ENCODE measurements at regions not wholly inside any gene's neighbourhood (a gene's known extent, or its start where the extent isn't known, plus 50 kb on each side); places are given as distances from the start of the nearest gene placed in this dataset.
"Not testable (repeated sequence)": the region's sequence is repeated elsewhere in the genome, so short reads cannot be mapped to it uniquely, and the experiment has no call there.

DNA sequence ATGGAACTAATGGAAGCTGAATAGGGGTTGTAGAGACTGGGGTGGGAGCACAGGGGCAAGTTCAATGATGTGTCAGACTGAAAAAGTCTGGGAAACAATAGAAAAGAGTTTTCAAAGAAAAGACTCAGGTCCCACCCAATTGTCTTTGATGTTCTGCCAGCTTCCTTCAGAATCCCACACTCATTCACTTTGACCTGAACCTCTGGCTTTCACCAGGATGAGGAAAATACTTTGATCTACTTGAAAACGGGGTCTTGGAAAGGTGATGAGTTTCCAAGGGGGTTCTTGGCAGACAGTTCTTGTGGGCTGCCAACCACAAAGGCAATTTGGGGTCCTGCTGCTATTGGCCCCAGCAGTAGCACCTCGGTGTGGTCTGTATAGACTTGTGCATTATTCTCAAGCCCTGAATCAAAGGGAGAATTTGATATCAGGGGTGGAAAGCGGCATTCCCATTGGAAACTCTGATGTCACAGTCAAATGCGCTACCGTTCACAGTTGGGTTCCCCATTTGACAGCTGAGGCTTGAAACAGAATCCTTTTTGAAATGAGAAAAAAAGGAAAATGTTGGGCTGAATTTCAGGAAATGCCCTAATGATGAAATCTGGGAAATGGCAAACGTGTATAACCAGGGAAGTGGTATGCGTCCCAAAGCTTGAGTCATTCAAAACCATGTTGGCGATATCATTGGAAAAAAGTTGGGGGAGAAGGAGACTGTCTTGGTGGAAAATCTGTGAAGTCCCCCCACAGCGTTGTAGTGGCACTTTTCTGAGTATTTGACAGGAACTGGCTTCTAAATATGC is 229.2 kb upstream of the LRTM1 start:
- DNase-seq (ENCODE audit: low spot score), result no peak

DNA sequence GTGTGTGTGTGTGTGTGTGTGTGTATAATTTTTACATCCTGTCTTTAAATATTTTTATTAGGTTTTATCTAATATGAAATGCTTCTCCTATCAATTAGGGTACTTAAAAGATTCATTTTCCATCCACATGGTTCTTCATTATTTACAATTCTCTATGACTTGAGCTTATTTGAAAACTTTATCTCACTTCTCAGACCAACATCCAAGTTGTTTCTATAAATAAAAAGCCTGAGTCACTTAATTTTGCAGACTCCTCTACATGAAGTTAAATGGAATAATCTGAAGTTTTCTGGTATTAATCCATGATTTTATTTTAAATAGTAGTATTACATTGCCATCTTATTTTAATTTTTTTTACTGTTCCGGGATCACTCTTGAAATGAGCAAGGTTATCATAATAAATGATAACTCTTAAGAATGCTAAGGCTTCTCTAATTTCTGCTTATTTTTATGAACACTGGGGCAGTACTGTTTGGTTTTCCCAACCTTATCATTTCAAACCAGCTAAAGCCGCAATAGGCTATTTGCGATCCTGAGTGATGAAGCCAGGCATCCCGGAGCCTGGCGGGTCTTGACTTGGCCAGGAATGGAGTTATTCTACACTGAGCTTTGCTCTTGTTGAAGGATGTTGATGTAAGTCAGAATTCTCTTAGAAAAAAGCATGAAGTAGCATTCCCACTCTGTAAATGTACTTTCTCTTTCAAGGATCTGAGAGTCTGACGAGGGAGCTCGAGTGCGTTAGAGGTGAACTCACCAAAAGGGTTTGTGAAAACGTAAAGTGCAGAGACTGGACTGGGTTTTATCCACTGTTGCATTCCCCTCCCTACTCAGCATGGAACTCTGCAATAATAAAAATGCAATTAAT is 220.2 kb upstream of the LRTM1 start:
- no peak for DNase-seq (ENCODE audit: low spot score)

DNA sequence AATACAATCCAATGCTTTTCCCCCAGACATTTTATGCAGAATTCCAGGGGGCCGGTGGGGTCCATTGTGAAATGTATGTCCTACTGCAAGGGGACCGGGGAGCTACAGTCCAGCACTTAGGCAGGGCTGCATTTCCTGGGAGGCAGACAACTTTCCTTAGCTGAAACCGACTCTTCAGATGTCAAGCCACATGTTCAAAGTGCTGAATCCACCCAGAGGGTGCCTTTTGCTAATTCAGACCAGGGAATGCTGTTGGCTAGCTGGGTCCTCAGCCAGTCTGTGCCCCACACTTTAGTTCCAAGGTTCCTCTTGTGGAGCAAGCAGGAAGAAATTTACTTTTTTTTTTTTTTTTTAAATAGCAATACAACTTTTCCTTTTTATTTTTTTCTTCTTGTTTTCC is 219.5 kb upstream of the LRTM1 start:
- no peak for DNase-seq (ENCODE audit: low spot score)

DNA sequence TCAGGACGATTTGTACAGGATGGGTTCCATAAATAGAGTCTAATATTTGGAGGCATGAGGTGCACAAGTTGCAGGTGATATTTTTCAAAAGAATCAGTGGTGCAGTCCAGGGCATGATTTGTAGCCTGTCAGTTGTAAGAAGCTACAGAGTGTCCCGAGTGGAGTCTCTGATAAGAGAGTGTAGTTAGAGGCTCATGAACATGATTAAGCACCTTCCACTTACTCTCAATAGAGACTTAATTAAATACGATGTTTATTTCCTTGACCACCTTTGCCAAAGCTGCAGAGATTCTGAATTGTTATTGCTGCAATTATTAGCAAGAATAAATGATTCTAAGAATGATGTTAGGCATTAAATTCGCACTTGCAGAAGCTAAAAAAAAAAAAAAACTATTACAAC is 218.4 kb upstream of the LRTM1 start:
- DNase-seq (ENCODE audit: low spot score), result no peak

DNA sequence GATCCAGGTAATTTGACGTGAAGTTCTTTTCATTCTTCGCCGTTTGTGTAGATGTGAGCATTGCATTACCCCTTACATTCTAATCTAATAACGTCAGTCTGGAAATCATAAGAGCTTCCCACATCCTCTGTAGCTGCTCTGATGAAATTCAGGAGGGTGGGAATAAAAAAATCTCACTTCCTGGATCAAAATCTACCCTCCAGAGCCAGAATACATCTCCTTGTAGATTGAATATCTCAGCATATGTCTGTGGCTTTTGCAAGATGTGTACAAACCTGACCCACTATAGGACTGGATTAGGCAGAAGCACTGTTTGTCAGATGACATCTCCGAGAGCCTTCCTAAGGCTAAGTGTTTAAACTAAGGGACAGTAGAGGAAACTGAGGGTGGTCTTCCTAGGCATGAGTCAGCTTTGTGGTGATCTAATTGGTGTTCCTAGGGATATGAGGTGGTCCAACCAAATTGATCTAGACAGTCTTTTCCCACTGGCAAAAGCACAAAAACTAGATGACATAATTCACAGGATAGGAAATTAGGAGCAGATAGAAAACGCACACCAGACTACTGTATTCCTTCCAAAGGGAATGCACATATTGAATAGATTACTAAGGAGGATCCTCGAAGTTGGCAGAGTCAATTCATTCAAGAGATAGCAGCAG is 216.3 kb upstream of the LRTM1 start:
- DNase-seq (ENCODE audit: low spot score), result peak; percentile 78

DNA sequence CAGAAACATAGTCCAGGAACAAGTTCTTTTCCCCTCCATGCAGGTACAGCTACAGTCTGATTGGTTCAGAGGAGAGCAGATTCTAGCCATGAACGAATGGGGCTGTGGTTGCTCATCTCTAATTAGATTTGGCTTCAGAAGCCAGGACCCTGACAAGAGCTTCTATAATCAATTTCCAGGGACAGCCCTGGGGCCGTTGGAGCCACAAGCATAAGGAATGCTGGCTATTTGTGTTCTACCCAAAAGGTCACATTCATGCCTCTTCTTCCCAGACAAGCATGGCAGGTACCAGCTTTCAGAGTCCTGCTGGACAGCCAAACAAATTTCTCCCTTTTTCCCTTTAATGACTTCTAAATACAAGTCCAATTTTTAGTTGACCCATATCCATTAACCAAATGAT is 215.5 kb upstream of the LRTM1 start:
- no peak for DNase-seq (ENCODE audit: low spot score)

DNA sequence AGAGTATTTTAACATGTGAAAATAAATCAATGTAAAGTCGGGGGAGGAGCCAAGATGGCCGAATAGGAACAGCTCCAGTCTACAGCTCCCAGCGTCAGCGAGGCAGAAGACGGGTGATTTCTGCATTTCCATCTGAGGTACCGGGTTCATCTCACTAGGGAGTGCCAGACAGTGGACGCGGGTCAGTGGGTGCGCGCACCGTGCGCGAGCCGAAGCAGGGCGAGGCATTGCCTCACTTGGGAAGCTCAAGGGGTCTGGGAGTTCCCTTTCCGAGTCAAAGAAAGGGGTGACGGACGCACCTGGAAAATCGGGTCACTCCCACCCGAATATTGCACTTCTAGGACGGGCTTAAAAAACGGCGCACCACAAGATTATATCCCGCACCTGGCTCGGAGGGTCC is 208.4 kb upstream of the LRTM1 start:
- not testable (repeated sequence) for DNase-seq (ENCODE audit: low spot score)

DNA sequence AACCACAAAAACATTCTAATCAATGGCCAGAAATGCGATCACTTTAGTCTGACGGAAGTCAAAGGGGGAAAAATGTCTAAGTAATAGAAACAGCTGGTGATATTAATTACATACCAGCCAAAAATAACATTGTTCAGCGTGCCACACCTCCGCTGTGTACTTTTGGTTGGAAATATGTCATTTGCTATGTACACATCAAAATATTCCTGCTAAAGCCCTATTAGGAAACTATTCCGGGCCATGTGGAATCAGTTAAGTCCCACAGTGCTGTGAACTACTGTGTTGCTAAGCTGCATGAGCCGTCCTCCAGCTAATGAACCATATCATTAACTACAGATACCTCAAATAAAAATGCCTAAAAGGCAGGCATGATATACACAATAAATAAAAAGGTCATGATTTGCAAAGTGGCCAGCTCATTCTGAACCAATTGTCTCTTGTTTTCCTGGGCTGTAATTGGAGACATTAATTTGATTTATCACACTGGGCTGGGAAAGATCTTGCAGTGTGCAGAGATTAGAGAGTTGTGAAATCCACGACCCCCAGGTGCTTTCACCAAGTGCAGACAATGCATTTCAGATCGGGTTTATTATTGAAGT is 200.5 kb upstream of the LRTM1 start:
- DNase-seq (ENCODE audit: low spot score), result peak; percentile 72

DNA sequence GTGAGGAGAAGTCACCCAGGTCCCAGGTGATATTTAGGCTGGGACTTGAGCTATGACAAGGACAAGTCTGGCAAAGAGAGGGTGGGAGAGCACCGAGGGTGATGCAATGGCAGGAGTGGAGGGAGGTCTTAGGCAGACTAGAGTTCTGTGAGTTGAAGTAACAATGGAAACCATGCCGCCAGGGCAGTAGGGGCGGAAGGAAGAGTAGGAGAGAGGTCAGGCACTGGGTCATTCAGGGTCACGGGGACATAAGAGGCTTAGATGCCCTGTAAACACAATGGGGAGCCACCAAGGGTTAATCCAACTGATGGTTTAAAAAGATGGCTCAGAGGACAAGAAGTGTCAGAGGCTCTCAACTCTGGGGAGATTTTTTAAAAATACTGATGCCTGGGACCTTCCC is 199.7 kb upstream of the LRTM1 start:
- DNase-seq (ENCODE audit: low spot score), result no peak

DNA sequence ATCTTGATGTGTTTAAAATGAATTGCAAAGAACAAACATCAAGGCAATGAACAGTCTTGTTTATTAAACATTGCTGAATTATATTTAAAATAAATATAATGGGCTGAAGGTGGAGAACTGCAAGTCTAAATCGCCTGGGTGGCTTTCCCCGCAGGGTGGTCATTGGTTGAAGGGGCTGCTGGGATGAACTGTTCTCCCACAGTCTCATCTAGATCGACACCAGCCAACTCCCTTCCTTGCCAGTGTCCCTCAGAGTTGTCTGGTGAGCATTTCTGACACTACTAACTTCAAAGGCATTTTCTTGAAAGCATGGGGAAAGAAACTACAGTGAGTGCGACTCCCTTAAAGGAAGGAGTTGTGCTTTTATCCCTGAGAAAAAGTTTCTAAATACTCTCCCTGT is 196.5 kb upstream of the LRTM1 start:
- DNase-seq (ENCODE audit: low spot score), result no peak
